Dedifferentiated amniotic fluid mesenchymal stem cell (primary cell): ENCODE measurements at regions not wholly inside any gene's neighbourhood (a gene's known extent, or its start where the extent isn't known, plus 50 kb on each side); places are given as distances from the start of the nearest gene placed in this dataset.

Source experiments
- DNase-seq: peaks from one replicate; pipeline ENCODE4 v3.0.0-alpha.2; 2016; ENCODE audit errors: extremely low spot score

- no peak for DNase-seq
Measured at GRCh38 chr7:42617806-42618457, 293.9 kb downstream of the C7orf25 start.

GRCh38 chr7:42617071-42617765 is 294.7 kb downstream of the C7orf25 start:
- no peak for DNase-seq

GRCh38 chr7:42614636-42615035 is 297.2 kb downstream of the C7orf25 start:
- no peak for DNase-seq

- DNase-seq, result no peak
Measured at GRCh38 chr7:42611961-42612360, 299.9 kb downstream of the C7orf25 start.

- no peak for DNase-seq
Measured at GRCh38 chr7:42611289-42611928, 300.5 kb downstream of the C7orf25 start.

GRCh38 chr7:42606193-42606905 is 305.5 kb downstream of the C7orf25 start:
- DNase-seq, result no peak

- DNase-seq, result peak; percentile 44
Measured at GRCh38 chr7:42605406-42606192, 306.3 kb downstream of the C7orf25 start.

- no peak for DNase-seq
Measured at GRCh38 chr7:42603496-42603895, 308.4 kb downstream of the C7orf25 start.

GRCh38 chr7:42597300-42597699 is 314.6 kb downstream of the C7orf25 start:
- no peak for DNase-seq

- DNase-seq, result no peak
Measured at GRCh38 chr7:42596737-42597136, 315.1 kb downstream of the C7orf25 start.

GRCh38 chr7:42593860-42594259 is 318.0 kb downstream of the C7orf25 start:
- DNase-seq, result no peak

GRCh38 chr7:42590771-42591310 is 321.0 kb downstream of the C7orf25 start:
- DNase-seq, result no peak

- no peak for DNase-seq
Measured at GRCh38 chr7:42588876-42589275, 323.0 kb downstream of the C7orf25 start.

- DNase-seq, result no peak
Measured at GRCh38 chr7:42587806-42588205, 324.1 kb downstream of the C7orf25 start.

GRCh38 chr7:42580061-42580460 is 331.8 kb downstream of the C7orf25 start:
- no peak for DNase-seq

GRCh38 chr7:42575171-42575570 is 336.7 kb downstream of the C7orf25 start:
- DNase-seq, result no peak

- no peak for DNase-seq
Measured at GRCh38 chr7:42574685-42575084, 337.2 kb downstream of the C7orf25 start.

- DNase-seq, result no peak
Measured at GRCh38 chr7:42573881-42574672, 337.1 kb upstream of the GLI3 start.

GRCh38 chr7:42572561-42572960 is 335.6 kb upstream of the GLI3 start:
- DNase-seq, result no peak

- DNase-seq, result no peak
Measured at GRCh38 chr7:42572056-42572455, 335.0 kb upstream of the GLI3 start.

- DNase-seq, result no peak
Measured at GRCh38 chr7:42570944-42571343, 333.9 kb upstream of the GLI3 start.
